ENCODE measurements at regions not wholly inside any gene's neighbourhood (a gene's known extent, or its start where the extent isn't known, plus 50 kb on each side); places are given as distances from the start of the nearest gene placed in this dataset.

GRCh38 chr10:43824934-43825333 is 176.3 kb upstream of the ZNF32 start:
- DNase-seq (ENCODE audit: low spot score, unreplicated experiment) = no peak
- Mint-ChIP-seq H3K27ac (no peak overlapping the region), H3K9me3 (ENCODE audit: low read depth) (no peaks in the 10 kb centered on the region), H3K27me3 (peaks cover 11% of the 10 kb centered on the region), H3K4me3 (ENCODE audit: low read depth) (no peak overlapping the region), H3K4me1 (ENCODE audit: low read depth) (peaks cover 5% of the 10 kb centered on the region), H3K36me3 (ENCODE audit: insufficient read depth) (no peaks in the 10 kb centered on the region)
- no peak for TF ChIP-seq CTCF (IDR thresholded peaks at IDR 0.05; ENCODE audit: unreplicated experiment)

- H3K36me3 Mint-ChIP-seq (ENCODE audit: insufficient read depth) = no peaks in the 10 kb centered on the region
- no peak overlapping the region for H3K4me3 Mint-ChIP-seq (ENCODE audit: low read depth)
- peaks cover 9% of the 10 kb centered on the region for H3K27me3 Mint-ChIP-seq
- no peak for DNase-seq (ENCODE audit: low spot score, unreplicated experiment)
- H3K27ac Mint-ChIP-seq = no peak overlapping the region
- no peaks in the 10 kb centered on the region for H3K9me3 Mint-ChIP-seq (ENCODE audit: low read depth)
- TF ChIP-seq CTCF (IDR thresholded peaks at IDR 0.05; ENCODE audit: unreplicated experiment) = no peak
- peaks cover 5% of the 10 kb centered on the region for H3K4me1 Mint-ChIP-seq (ENCODE audit: low read depth)
Measured at GRCh38 chr10:43822631-43823580, 174.2 kb upstream of the ZNF32 start.

GRCh38 chr10:43821103-43821502 is 172.4 kb upstream of the ZNF32 start:
- H3K4me3 Mint-ChIP-seq (ENCODE audit: low read depth) = no peak overlapping the region
- no peak overlapping the region for H3K27ac Mint-ChIP-seq
- no peaks in the 10 kb centered on the region for H3K27me3 Mint-ChIP-seq
- no peaks in the 10 kb centered on the region for H3K36me3 Mint-ChIP-seq (ENCODE audit: insufficient read depth)
- peaks cover 5% of the 10 kb centered on the region for H3K4me1 Mint-ChIP-seq (ENCODE audit: low read depth)
- no peaks in the 10 kb centered on the region for H3K9me3 Mint-ChIP-seq (ENCODE audit: low read depth)
- DNase-seq (ENCODE audit: low spot score, unreplicated experiment) = no peak
- no peak for TF ChIP-seq CTCF (IDR thresholded peaks at IDR 0.05; ENCODE audit: unreplicated experiment)

- no peak overlapping the region for H3K27ac Mint-ChIP-seq
- DNase-seq (ENCODE audit: low spot score, unreplicated experiment) = no peak
- H3K27me3 Mint-ChIP-seq = no peaks in the 10 kb centered on the region
- no peak overlapping the region for H3K4me3 Mint-ChIP-seq (ENCODE audit: low read depth)
- H3K36me3 Mint-ChIP-seq (ENCODE audit: insufficient read depth) = no peaks in the 10 kb centered on the region
- TF ChIP-seq CTCF (IDR thresholded peaks at IDR 0.05; ENCODE audit: unreplicated experiment) = no peak
- no peaks in the 10 kb centered on the region for H3K9me3 Mint-ChIP-seq (ENCODE audit: low read depth)
- H3K4me1 Mint-ChIP-seq (ENCODE audit: low read depth) = peaks cover 5% of the 10 kb centered on the region
Measured at GRCh38 chr10:43820663-43821062, 172.0 kb upstream of the ZNF32 start.

GRCh38 chr10:43819464-43820230 is 171.0 kb upstream of the ZNF32 start:
- Mint-ChIP-seq H3K4me3 (ENCODE audit: low read depth) (no peak overlapping the region), H3K36me3 (ENCODE audit: insufficient read depth) (no peaks in the 10 kb centered on the region), H3K4me1 (ENCODE audit: low read depth) (peaks cover 5% of the 10 kb centered on the region), H3K27me3 (no peaks in the 10 kb centered on the region), H3K27ac (no peak overlapping the region), H3K9me3 (ENCODE audit: low read depth) (no peaks in the 10 kb centered on the region)
- TF ChIP-seq CTCF (IDR thresholded peaks at IDR 0.05; ENCODE audit: unreplicated experiment) = no peak
- DNase-seq (ENCODE audit: low spot score, unreplicated experiment) = no peak
